ENCODE measurements at regions not wholly inside any gene's neighbourhood (a gene's known extent, or its start where the extent isn't known, plus 50 kb on each side); places are given as distances from the start of the nearest gene placed in this dataset.

- Histone ChIP-seq H3K27ac (no peak overlapping the region), H3K27me3 (peaks cover 3% of the 10 kb centered on the region), H3K4me3 (no peak overlapping the region), H3K4me1 (peaks cover under 1% of the 10 kb centered on the region), H3K9me3 (no peaks in the 10 kb centered on the region), H3K36me3 (no peaks in the 10 kb centered on the region)
- no peak for TF ChIP-seq POLR2A (IDR thresholded peaks at IDR 0.05)
- no peak for TF ChIP-seq EP300 (IDR thresholded peaks at IDR 0.05)
- TF ChIP-seq CTCF (IDR thresholded peaks at IDR 0.05): no peak
- no peak for TF ChIP-seq POLR2AphosphoS5 (IDR thresholded peaks at IDR 0.05)
- no peak for DNase-seq (ENCODE audit: low spot score in 2 of 2)
Observed at GRCh38 chr15:94704421-94704820, 473.1 kb downstream of the MCTP2 start.

- Histone ChIP-seq H3K27me3 (peaks cover 3% of the 10 kb centered on the region), H3K36me3 (no peaks in the 10 kb centered on the region), H3K4me3 (no peak overlapping the region), H3K9me3 (no peaks in the 10 kb centered on the region), H3K27ac (no peak overlapping the region), H3K4me1 (no peaks in the 10 kb centered on the region)
- WGBS: 92% methylated on average over 2 of the region's 2 CpGs
- no peak for DNase-seq (ENCODE audit: low spot score in 2 of 2)
- no peak for TF ChIP-seq POLR2AphosphoS5 (IDR thresholded peaks at IDR 0.05)
- TF ChIP-seq POLR2A (IDR thresholded peaks at IDR 0.05): no peak
- TF ChIP-seq EP300 (IDR thresholded peaks at IDR 0.05): no peak
- TF ChIP-seq CTCF (IDR thresholded peaks at IDR 0.05): no peak
Observed at GRCh38 chr15:94704946-94705345, 473.6 kb downstream of the MCTP2 start.

GRCh38 chr15:94709319-94709718 lies 478.0 kb downstream of the MCTP2 start:
- no peak for DNase-seq (ENCODE audit: low spot score in 2 of 2)
- H3K4me1 ChIP-seq: no peaks in the 10 kb centered on the region
- TF ChIP-seq CTCF (IDR thresholded peaks at IDR 0.05) (no peak), POLR2A (IDR thresholded peaks at IDR 0.05) (no peak)
- H3K27me3 ChIP-seq: peaks cover 3% of the 10 kb centered on the region
- no peak overlapping the region for H3K4me3 ChIP-seq
- no peaks in the 10 kb centered on the region for H3K9me3 ChIP-seq
- WGBS: 89% methylated on average over 9 of the region's 9 CpGs
- H3K27ac ChIP-seq: no peak overlapping the region
- H3K36me3 ChIP-seq: no peaks in the 10 kb centered on the region

GRCh38 chr15:94722024-94722636 lies 490.8 kb downstream of the MCTP2 start:
- 94% methylated on average over 2 of the region's 2 CpGs for WGBS
- Histone ChIP-seq H3K27ac (no peak overlapping the region), H3K36me3 (no peaks in the 10 kb centered on the region), H3K4me1 (no peaks in the 10 kb centered on the region), H3K27me3 (peaks cover 19% of the 10 kb centered on the region), H3K9me3 (no peaks in the 10 kb centered on the region), H3K4me3 (no peak overlapping the region)
- TF ChIP-seq POLR2AphosphoS5 (IDR thresholded peaks at IDR 0.05) (no peak), POLR2A (IDR thresholded peaks at IDR 0.05) (no peak), CTCF (IDR thresholded peaks at IDR 0.05) (no peak), EP300 (IDR thresholded peaks at IDR 0.05) (no peak)
- DNase-seq (ENCODE audit: low spot score in 2 of 2): no peak

- no peak overlapping the region for H3K27ac ChIP-seq
- no peak for TF ChIP-seq POLR2AphosphoS5 (IDR thresholded peaks at IDR 0.05)
- TF ChIP-seq POLR2A (IDR thresholded peaks at IDR 0.05): no peak
- TF ChIP-seq EP300 (IDR thresholded peaks at IDR 0.05): no peak
- no peak for TF ChIP-seq CTCF (IDR thresholded peaks at IDR 0.05)
- WGBS: 24% methylated on average over 2 of the region's 2 CpGs
Observed at GRCh38 chr15:94723801-94724200, 492.4 kb downstream of the MCTP2 start.

More at GRCh38 chr15:94723801-94724200, 492.4 kb downstream of the MCTP2 start:
- Histone ChIP-seq H3K4me3 (no peak overlapping the region), H3K36me3 (no peaks in the 10 kb centered on the region), H3K4me1 (no peaks in the 10 kb centered on the region), H3K9me3 (no peaks in the 10 kb centered on the region), H3K27me3 (peaks cover 19% of the 10 kb centered on the region)
- DNase-seq (ENCODE audit: low spot score in 2 of 2): no peak

All from suprapubic skin (tissue), 4 donors.